ENCODE measurements at regions not wholly inside any gene's neighbourhood (a gene's known extent, or its start where the extent isn't known, plus 50 kb on each side); places are given as distances from the start of the nearest gene placed in this dataset.
A peak's percentile ranks its signal among the peaks of the same experiment; 100 is the strongest.
"Not testable (repeated sequence)": the region's sequence is repeated elsewhere in the genome, so short reads cannot be mapped to it uniquely, and the experiment has no call there.

GRCh38 chr12:67048371-67048770 is 220.8 kb upstream of the CAND1 start:
- no peaks in the 10 kb centered on the region for H3K4me1 ChIP-seq (ENCODE audit: control insufficient read depth, insufficient read depth, low read length, unreplicated experiment)
- peaks cover 3% of the 10 kb centered on the region; the same call in 1 of the 2 replicates for H3K27me3 ChIP-seq (ENCODE audit: insufficient read depth, low read length)

GRCh38 chr12:67049199-67049598 is 220.0 kb upstream of the CAND1 start:
- H3K4me1 ChIP-seq (ENCODE audit: control insufficient read depth, insufficient read depth, low read length, unreplicated experiment); H3K27ac ChIP-seq (ENCODE audit: low read depth, low read length); H2AFZ ChIP-seq (ENCODE audit: low read length, unreplicated experiment); H3K4me3 ChIP-seq (ENCODE audit: low read depth, low read length); H3K79me2 ChIP-seq (ENCODE audit: control insufficient read depth, insufficient read depth, low read length, unreplicated experiment); H3K27me3 ChIP-seq (ENCODE audit: insufficient read depth, low read length); H3K36me3 ChIP-seq (ENCODE audit: insufficient read depth, low read length): not testable (repeated sequence)

More at GRCh38 chr12:67048371-67048770, 220.8 kb upstream of the CAND1 start:
- no peaks in the 10 kb centered on the region for H3K36me3 ChIP-seq (ENCODE audit: insufficient read depth, low read length)
- no peak overlapping the region for H2AFZ ChIP-seq (ENCODE audit: low read length, unreplicated experiment)
- no peak overlapping the region for H3K27ac ChIP-seq (ENCODE audit: low read depth, low read length)
- H3K79me2 ChIP-seq (ENCODE audit: control insufficient read depth, insufficient read depth, low read length, unreplicated experiment): no peaks in the 10 kb centered on the region
- no peak overlapping the region for H3K4me3 ChIP-seq (ENCODE audit: low read depth, low read length)

- Histone ChIP-seq H3K36me3 (ENCODE audit: insufficient read depth, low read length) (no peaks in the 10 kb centered on the region), H3K4me3 (ENCODE audit: low read depth, low read length) (no peak overlapping the region), H3K27me3 (ENCODE audit: insufficient read depth, low read length) (peaks cover 8% of the 10 kb centered on the region), H3K4me1 (ENCODE audit: control insufficient read depth, insufficient read depth, low read length, unreplicated experiment) (no peaks in the 10 kb centered on the region), H3K79me2 (ENCODE audit: control insufficient read depth, insufficient read depth, low read length, unreplicated experiment) (no peaks in the 10 kb centered on the region), H2AFZ (ENCODE audit: low read length, unreplicated experiment) (no peak overlapping the region), H3K27ac (ENCODE audit: low read depth, low read length) (no peak overlapping the region)
Observed at GRCh38 chr12:67052981-67053380, 216.2 kb upstream of the CAND1 start.

GRCh38 chr12:67056329-67056728 is 212.8 kb upstream of the CAND1 start:
- Histone ChIP-seq H2AFZ (ENCODE audit: low read length, unreplicated experiment) (no peak overlapping the region), H3K4me3 (ENCODE audit: low read depth, low read length) (no peak overlapping the region), H3K79me2 (ENCODE audit: control insufficient read depth, insufficient read depth, low read length, unreplicated experiment) (no peaks in the 10 kb centered on the region), H3K4me1 (ENCODE audit: control insufficient read depth, insufficient read depth, low read length, unreplicated experiment) (no peaks in the 10 kb centered on the region), H3K27ac (ENCODE audit: low read depth, low read length) (no peak overlapping the region), H3K36me3 (ENCODE audit: insufficient read depth, low read length) (no peaks in the 10 kb centered on the region), H3K27me3 (ENCODE audit: insufficient read depth, low read length) (peaks cover 14% of the 10 kb centered on the region)

- Histone ChIP-seq H3K79me2 (ENCODE audit: control insufficient read depth, insufficient read depth, low read length, unreplicated experiment) (no peaks in the 10 kb centered on the region), H3K27ac (ENCODE audit: low read depth, low read length) (no peak overlapping the region), H3K4me1 (ENCODE audit: control insufficient read depth, insufficient read depth, low read length, unreplicated experiment) (no peaks in the 10 kb centered on the region)
Observed at GRCh38 chr12:67057072-67057471, 212.1 kb upstream of the CAND1 start.

GRCh38 chr12:67062193-67062592 is 207.0 kb upstream of the CAND1 start:
- Histone ChIP-seq H3K27me3 (ENCODE audit: insufficient read depth, low read length) (peaks cover 46% of the 10 kb centered on the region), H3K36me3 (ENCODE audit: insufficient read depth, low read length) (no peaks in the 10 kb centered on the region), H3K4me3 (ENCODE audit: low read depth, low read length) (no peak overlapping the region), H2AFZ (ENCODE audit: low read length, unreplicated experiment) (no peak overlapping the region), H3K79me2 (ENCODE audit: control insufficient read depth, insufficient read depth, low read length, unreplicated experiment) (no peaks in the 10 kb centered on the region), H3K27ac (ENCODE audit: low read depth, low read length) (no peak overlapping the region), H3K4me1 (ENCODE audit: control insufficient read depth, insufficient read depth, low read length, unreplicated experiment) (no peaks in the 10 kb centered on the region)

More at GRCh38 chr12:67057072-67057471, 212.1 kb upstream of the CAND1 start:
- no peak overlapping the region for H2AFZ ChIP-seq (ENCODE audit: low read length, unreplicated experiment)
- no peak overlapping the region for H3K4me3 ChIP-seq (ENCODE audit: low read depth, low read length)
- H3K36me3 ChIP-seq (ENCODE audit: insufficient read depth, low read length): no peaks in the 10 kb centered on the region
- H3K27me3 ChIP-seq (ENCODE audit: insufficient read depth, low read length): peaks cover 18% of the 10 kb centered on the region; the same call in 1 of the 2 replicates

- H3K27me3 ChIP-seq (ENCODE audit: insufficient read depth, low read length): peaks cover 72% of the 10 kb centered on the region
- no peak overlapping the region for H2AFZ ChIP-seq (ENCODE audit: low read length, unreplicated experiment)
- no peaks in the 10 kb centered on the region for H3K36me3 ChIP-seq (ENCODE audit: insufficient read depth, low read length)
- H3K4me3 ChIP-seq (ENCODE audit: low read depth, low read length): no peak overlapping the region
- H3K79me2 ChIP-seq (ENCODE audit: control insufficient read depth, insufficient read depth, low read length, unreplicated experiment): no peaks in the 10 kb centered on the region
- H3K27ac ChIP-seq (ENCODE audit: low read depth, low read length): no peak overlapping the region
- no peaks in the 10 kb centered on the region for H3K4me1 ChIP-seq (ENCODE audit: control insufficient read depth, insufficient read depth, low read length, unreplicated experiment)
Observed at GRCh38 chr12:67067453-67068203, 201.5 kb upstream of the CAND1 start.

- Histone ChIP-seq H3K27me3 (ENCODE audit: insufficient read depth, low read length) (peaks cover 67% of the 10 kb centered on the region), H2AFZ (ENCODE audit: low read length, unreplicated experiment) (peak overlapping the region; percentile 46), H3K36me3 (ENCODE audit: insufficient read depth, low read length) (no peaks in the 10 kb centered on the region), H3K4me3 (ENCODE audit: low read depth, low read length) (no peak overlapping the region), H3K4me1 (ENCODE audit: control insufficient read depth, insufficient read depth, low read length, unreplicated experiment) (no peaks in the 10 kb centered on the region), H3K27ac (ENCODE audit: low read depth, low read length) (no peak overlapping the region), H3K79me2 (ENCODE audit: control insufficient read depth, insufficient read depth, low read length, unreplicated experiment) (no peaks in the 10 kb centered on the region)
Observed at GRCh38 chr12:67068204-67068731, 200.9 kb upstream of the CAND1 start.

GRCh38 chr12:67068761-67069450 is 200.3 kb upstream of the CAND1 start:
- no peak overlapping the region for H2AFZ ChIP-seq (ENCODE audit: low read length, unreplicated experiment)
- no peaks in the 10 kb centered on the region for H3K4me1 ChIP-seq (ENCODE audit: control insufficient read depth, insufficient read depth, low read length, unreplicated experiment)
- H3K27ac ChIP-seq (ENCODE audit: low read depth, low read length): no peak overlapping the region

GRCh38 chr12:67069451-67070306 is 199.5 kb upstream of the CAND1 start:
- H3K79me2 ChIP-seq (ENCODE audit: control insufficient read depth, insufficient read depth, low read length, unreplicated experiment): no peaks in the 10 kb centered on the region
- H3K36me3 ChIP-seq (ENCODE audit: insufficient read depth, low read length): no peaks in the 10 kb centered on the region
- peak overlapping the region; percentile 63 for H3K4me3 ChIP-seq (ENCODE audit: low read depth, low read length)
- H3K27me3 ChIP-seq (ENCODE audit: insufficient read depth, low read length): peaks cover 68% of the 10 kb centered on the region
- no peaks in the 10 kb centered on the region for H3K4me1 ChIP-seq (ENCODE audit: control insufficient read depth, insufficient read depth, low read length, unreplicated experiment)
- H3K27ac ChIP-seq (ENCODE audit: low read depth, low read length): no peak overlapping the region
- H2AFZ ChIP-seq (ENCODE audit: low read length, unreplicated experiment): no peak overlapping the region

More at GRCh38 chr12:67068761-67069450, 200.3 kb upstream of the CAND1 start:
- Histone ChIP-seq H3K4me3 (ENCODE audit: low read depth, low read length) (peak overlapping the region; percentile 65), H3K27me3 (ENCODE audit: insufficient read depth, low read length) (peaks cover 63% of the 10 kb centered on the region), H3K36me3 (ENCODE audit: insufficient read depth, low read length) (no peaks in the 10 kb centered on the region), H3K79me2 (ENCODE audit: control insufficient read depth, insufficient read depth, low read length, unreplicated experiment) (no peaks in the 10 kb centered on the region)

Data from ACC112 (cell line).